ENCODE measurements at regions not wholly inside any gene's neighbourhood (a gene's known extent, or its start where the extent isn't known, plus 50 kb on each side); places are given as distances from the start of the nearest gene placed in this dataset.

DNA sequence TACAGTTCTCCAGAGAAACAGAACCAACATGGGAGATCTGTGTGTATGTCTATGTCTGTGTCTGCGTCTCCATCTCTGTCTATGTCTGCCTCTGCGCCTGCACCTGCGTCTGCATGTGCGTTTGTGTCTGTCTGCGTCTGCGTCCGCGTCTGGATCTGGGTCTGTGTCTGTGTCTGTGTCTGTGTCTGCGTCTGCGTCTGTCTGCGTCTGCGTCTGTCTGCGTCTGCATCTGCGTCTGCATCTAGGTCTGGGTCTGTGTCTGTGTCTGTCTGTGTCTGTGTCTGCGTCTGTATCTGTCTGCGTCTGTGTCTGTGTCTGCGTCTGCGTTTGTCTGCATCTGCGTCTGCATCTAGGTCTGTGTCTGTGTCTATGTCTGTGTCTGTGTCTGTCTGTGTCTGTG lies 53.1 kb upstream of the SLC22A11 start:
- FAIRE-seq: no peak

DNA sequence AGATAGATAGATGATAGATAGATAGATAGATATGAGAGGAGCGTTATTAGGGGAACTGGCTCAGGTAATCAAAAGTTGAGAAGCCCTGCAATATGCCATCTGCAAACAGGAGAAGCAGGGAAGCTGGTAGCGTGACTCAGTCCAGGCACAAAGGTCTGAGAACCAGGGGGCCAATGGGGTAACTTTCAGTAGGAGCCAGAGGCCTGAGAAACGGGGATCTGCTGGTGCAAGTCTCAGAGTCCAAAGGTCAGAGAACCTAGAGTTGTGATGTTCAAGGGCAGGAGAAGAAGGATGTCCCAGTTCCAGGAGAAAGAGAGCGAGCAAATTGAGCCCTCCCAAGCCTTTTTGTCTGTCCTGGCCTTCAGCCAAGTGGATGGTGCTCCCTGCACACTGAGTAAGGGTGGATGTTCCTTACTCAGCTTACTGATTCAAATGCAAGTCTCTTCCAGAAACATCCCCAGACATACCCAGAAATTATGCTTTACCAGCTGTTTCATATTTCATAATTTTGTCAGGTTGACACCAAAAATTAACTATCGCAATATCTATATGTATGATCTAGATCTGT lies 52.5 kb upstream of the SLC22A11 start:
- FAIRE-seq: no peak

DNA sequence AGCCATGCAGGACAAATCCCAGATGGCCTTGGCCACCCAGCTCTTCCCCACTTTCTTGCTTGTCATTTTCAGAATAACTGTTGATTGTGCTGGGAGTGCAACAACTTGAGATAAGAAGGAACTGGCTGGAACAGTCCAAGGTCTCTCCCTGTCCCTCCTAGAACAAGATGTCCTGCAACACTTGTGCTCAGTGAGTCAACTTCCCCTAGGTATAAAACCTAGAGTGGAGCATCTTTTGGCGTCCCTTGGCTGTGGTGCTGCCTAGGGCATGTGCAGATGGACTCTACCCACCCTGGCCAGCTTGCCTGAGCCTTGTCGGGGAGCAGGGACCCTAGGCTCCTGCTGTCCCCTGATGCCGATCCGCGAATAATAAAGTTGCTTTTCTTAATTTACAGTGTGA lies 50.7 kb upstream of the SLC22A11 start:
- FAIRE-seq: no peak
